GM21717 (cell line): ENCODE measurements at regions not wholly inside any gene's neighbourhood (a gene's known extent, or its start where the extent isn't known, plus 50 kb on each side); places are given as distances from the start of the nearest gene placed in this dataset.

Experiments used
- ATAC-seq: cut with Tn5 transposase; IDR thresholded peaks from one replicate; pipeline ENCODE4 v1.9.1; 2021; ENCODE audit warnings: mild to moderate bottlenecking, moderate library complexity; ENCODE audit not compliant: unreplicated experiment

DNA sequence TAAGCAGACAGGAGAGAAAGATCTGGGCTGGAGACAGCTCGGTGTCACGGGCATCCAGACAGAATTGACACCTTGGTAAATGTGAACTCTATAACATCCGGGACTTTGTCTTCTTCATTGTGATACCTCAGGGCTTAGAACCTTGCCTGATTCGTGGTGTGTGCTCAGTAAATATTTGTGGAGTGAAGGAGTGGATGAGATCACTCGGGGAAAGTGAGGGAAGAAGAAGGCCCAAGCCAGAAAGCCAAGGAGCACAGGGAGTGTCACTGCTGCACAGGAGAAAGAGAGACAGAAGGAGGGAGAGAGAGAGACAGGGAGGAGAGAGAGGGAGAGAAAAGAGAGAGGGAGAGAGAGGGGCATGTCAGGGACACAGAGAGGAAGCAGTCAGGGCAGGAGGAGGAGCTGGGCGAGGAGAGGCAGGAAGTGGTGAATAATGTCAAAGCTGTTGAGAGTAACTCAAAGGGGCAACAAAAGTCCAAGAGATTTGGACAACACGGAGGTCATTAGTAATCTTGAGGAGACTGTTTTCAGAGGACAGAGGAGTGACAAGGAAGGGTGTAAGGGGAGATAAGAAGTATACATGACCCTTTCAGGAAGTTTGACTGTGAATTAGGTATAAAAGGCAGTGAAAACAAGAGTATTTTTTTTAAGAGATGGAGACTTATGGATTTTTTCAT, 141.6 kb upstream of the MAX start:
- no peak for ATAC-seq

GRCh38 chr14:65249471-65250161, 147.3 kb upstream of the MAX start:
- no peak for ATAC-seq

- ATAC-seq, result no peak
Measured at GRCh38 chr14:65250162-65250495, 147.8 kb upstream of the MAX start.

DNA sequence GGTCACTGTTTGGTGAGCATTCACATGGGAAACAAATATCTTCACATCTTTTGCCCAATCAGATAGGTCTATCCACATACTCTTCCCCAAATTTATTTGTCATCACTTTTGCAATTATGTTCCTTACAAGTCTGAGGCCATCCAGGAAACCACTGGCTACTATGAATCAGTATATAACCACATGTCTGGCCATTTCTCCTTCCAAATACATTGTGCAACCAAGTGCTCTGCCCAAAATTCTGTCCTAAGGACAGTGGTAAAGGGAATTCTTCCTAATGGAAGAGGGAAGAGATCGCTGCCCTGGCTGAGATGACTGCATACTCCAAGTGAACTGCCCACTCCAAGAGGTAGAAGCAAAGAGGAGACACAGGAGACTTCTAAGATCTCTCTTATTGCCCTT, 148.9 kb upstream of the MAX start:
- no peak for ATAC-seq

- ATAC-seq, result no peak
Measured at GRCh38 chr14:65252482-65253255, 150.4 kb upstream of the MAX start.

- no peak for ATAC-seq
Measured at GRCh38 chr14:65255029-65255545, 152.8 kb upstream of the MAX start.

- ATAC-seq, result no peak
Measured at GRCh38 chr14:65255583-65256461, 153.5 kb upstream of the MAX start.

- ATAC-seq, result no peak
Measured at GRCh38 chr14:65256714-65257113, 154.4 kb upstream of the MAX start.

- ATAC-seq, result no peak
Measured at GRCh38 chr14:65257425-65257824, 155.1 kb upstream of the FUT8 start.

- no peak for ATAC-seq
Measured at GRCh38 chr14:65258391-65258790, 154.1 kb upstream of the FUT8 start.

- no peak for ATAC-seq
Measured at GRCh38 chr14:65259000-65259399, 153.5 kb upstream of the FUT8 start.

- no peak for ATAC-seq
Measured at GRCh38 chr14:65260786-65261185, 151.7 kb upstream of the FUT8 start.

GRCh38 chr14:65261425-65261920, 151.1 kb upstream of the FUT8 start:
- ATAC-seq, result no peak

DNA sequence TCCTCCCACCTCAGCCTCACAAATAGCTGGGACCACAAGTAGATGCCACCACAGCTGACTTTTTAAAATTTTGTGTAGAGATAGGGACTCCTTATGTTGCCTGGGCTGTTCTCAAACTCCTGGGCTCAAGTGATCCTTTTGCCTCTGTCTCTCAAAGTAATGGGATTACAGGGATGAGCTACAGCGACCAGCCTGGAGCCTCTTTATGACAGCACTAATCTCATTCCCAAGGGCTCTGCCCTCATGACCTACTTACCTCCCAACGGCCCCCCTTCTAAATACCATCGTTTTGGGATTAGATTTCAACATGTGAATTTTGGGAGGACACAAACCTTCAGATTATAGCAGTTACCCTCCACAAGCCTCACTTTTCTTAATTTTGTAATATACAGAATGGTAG, 150.6 kb upstream of the FUT8 start:
- ATAC-seq, result no peak

- ATAC-seq, result no peak
Measured at GRCh38 chr14:65263177-65263788, 149.2 kb upstream of the FUT8 start.

DNA sequence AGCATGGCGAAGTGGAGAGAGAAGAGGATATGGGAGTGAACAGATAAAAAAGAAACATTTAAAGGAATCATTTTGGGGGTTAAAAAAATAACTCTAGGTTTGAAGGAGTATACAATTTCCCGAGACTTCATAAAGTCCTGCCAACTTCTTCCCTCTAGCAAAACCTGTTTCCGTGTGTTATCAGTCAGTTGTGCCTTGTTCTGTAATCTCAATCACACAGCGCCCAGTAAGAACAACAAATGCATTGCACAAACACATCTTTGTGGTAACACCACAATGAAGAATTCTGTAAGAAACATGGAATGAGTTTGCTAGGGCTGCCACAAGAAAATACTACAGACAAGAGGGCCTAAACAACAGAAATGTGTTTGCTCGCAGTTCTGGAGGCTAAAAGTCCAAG, 144.7 kb upstream of the FUT8 start:
- no peak for ATAC-seq

DNA sequence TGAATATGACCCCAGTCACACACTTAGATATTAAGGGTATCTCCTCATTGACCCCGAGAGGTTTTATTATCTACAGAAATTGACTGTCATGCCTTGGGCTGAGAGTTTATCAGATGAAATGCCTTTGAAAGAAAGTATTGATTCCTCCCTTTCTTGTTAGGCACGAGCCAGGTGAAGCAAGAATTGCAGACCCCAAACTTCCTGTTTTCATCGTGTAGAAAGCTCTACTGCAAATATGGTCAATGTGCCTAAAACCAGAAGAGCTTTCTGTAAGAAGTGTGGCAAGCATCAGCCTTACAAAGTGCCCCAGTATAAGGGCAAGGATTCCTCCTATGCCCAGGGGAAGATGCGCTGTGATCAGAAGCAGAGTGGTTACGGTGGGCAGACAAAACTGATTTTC, 143.9 kb upstream of the FUT8 start:
- ATAC-seq, result no peak

GRCh38 chr14:65269732-65270131, 142.8 kb upstream of the FUT8 start:
- no peak for ATAC-seq

DNA sequence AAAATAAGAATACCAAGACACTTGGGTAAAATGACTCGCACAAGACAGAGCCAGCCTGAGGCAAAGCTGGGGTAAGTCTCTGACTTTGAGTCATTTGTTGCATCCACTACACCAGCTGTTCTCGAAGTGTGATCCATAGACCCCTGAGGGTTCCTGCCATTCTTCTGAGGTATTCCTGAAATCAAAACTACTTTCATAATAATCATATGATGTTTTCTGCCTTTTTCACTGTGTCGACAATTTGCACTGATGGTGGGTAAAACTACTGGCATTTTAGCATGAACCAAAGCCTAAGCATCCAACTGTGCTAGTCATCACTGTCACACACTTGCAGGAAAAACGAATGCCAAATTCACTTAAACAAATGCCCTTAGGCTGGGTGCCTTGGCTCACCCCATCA, 135.5 kb upstream of the FUT8 start:
- ATAC-seq, result no peak

DNA sequence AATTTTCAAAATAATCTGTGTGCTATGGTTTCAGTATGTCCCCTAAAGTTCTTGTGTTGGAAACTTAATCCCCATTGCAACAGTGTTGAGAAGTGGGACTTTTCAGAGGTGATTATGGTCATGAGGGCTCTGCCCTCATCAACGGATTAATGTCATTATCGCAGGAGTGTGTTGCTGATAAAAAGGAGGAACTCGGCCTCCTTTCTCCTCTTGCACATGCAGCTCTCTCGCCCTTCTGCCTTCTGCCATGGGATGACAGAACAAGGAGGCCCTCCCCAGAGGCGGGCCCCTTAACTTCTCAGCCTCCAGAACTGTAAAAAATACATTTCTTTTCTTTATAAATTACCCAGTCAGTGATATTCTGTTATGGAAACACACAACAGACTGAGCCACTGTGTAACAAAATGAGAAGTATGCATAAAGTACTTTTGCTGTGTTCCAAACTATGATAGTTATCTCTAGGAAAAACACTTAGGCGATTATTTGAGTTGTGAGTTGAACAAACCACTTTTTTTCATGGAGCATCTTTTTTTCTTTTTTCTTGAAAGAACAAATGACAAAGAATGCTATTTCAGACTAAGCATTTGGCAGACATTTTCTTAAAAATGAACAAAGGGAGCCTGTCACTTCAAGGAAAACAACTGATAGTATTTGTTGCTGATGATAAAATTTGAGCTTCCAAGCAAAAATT, 134.8 kb upstream of the FUT8 start:
- ATAC-seq, result no peak
